Sigmoid colon (tissue), 4 donors: ENCODE measurements at regions not wholly inside any gene's neighbourhood (a gene's known extent, or its start where the extent isn't known, plus 50 kb on each side); places are given as distances from the start of the nearest gene placed in this dataset.

ENCODE experiments used
- CTCF ChIP-seq, 4 experiments: fragments of 450-650 bp in 3 of 4; fragments of 200-600 bp in 1 of 4; IDR thresholded peaks; one replicate each; pipeline ENCODE4 v1.5.1; 2016 to 2019; ENCODE audit warnings: antibody characterized with exemption in 4 of 4, mild to moderate bottlenecking in 3 of 4, moderate library complexity in 2 of 4
- EP300 ChIP-seq, 4 donors: sonication (generic); formaldehyde crosslinking; IDR thresholded peaks; one replicate each; pipeline ENCODE4 v1.6.1; 2017; ENCODE audit warnings: antibody characterized with exemption in 4 of 4
- POLR2A ChIP-seq, 2 donors: fragments of 450-650 bp; IDR thresholded peaks; one replicate each; pipeline ENCODE4 v1.6.1; 2016; ENCODE audit warnings: antibody characterized with exemption in 2 of 2, mild to moderate bottlenecking in 2 of 2, moderate library complexity in 2 of 2
- POLR2AphosphoS5 ChIP-seq, 4 donors: sonication (generic); formaldehyde crosslinking; IDR thresholded peaks; one replicate each; pipeline ENCODE4 v1.6.1; 2017; ENCODE audit warnings: antibody characterized with exemption in 4 of 4

GRCh38 chr14:42079911-42080310 lies 473.2 kb downstream of the LRFN5 start:
- TF ChIP-seq CTCF (IDR thresholded peaks at IDR 0.05) (no peak), POLR2A (IDR thresholded peaks at IDR 0.05) (no peak), POLR2AphosphoS5 (IDR thresholded peaks at IDR 0.05) (no peak), EP300 (IDR thresholded peaks at IDR 0.05) (no peak)
